Fibroblast of lung (primary cell): ENCODE measurements at regions not wholly inside any gene's neighbourhood (a gene's known extent, or its start where the extent isn't known, plus 50 kb on each side); places are given as distances from the start of the nearest gene placed in this dataset.

Experiments used
- EZH2 ChIP-seq: IDR thresholded peaks from 2 replicates; pipeline ENCODE4 v1.5.1; 2012; ENCODE audit warnings: low read length, control low read depth, mild to moderate bottlenecking; ENCODE audit errors: missing control alignments
- TF ChIP-seq, protein P1 (sequence below), 2 donors: IDR thresholded peaks in 1 of 2; conservative IDR thresholded peaks in 1 of 2; 1 replicate in 1 of 2; 2 replicates in 1 of 2; pipeline ENCODE4 v1.5.1; 2011 to 2012; ENCODE audit warnings: low read length in 2 of 2, control low read depth in 1 of 2, inconsistent platforms in 1 of 2, low read depth in 1 of 2, mild to moderate bottlenecking in 1 of 2

DNA sequence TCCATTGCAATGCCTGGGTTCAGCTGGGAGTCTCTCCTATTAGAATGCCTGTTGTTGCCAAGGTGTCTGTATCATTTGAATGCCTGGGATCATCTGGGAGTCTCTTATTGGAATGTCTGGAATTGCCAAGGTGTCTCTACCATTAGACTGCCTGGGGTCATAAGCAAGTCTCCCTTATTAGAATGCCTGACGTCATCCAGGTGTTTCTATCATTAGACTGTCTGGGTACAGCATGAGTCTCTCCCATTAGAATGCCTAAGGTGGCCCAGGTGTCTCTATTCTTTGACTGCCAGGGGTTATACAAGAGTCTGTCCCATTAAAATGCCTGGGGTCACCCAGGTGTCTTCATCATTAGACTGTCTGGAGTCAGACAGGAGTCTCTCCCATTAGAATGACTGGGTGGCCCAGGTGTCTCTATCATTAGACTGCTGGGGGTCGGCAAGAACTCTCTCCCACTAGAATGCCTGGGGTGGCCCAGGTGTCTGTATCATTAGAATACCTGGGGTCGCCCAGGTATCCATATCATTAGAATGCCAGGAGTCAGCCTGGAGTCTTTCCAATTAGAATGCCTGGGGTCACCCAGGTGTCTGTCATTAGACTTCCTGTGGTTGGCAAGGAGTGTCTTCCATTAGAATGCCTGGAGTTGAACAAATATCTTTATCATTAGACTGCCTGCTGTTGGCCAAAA, 2274.0 kb downstream of the TP53TG3F start:
- TF ChIP-seq, protein P1, sequence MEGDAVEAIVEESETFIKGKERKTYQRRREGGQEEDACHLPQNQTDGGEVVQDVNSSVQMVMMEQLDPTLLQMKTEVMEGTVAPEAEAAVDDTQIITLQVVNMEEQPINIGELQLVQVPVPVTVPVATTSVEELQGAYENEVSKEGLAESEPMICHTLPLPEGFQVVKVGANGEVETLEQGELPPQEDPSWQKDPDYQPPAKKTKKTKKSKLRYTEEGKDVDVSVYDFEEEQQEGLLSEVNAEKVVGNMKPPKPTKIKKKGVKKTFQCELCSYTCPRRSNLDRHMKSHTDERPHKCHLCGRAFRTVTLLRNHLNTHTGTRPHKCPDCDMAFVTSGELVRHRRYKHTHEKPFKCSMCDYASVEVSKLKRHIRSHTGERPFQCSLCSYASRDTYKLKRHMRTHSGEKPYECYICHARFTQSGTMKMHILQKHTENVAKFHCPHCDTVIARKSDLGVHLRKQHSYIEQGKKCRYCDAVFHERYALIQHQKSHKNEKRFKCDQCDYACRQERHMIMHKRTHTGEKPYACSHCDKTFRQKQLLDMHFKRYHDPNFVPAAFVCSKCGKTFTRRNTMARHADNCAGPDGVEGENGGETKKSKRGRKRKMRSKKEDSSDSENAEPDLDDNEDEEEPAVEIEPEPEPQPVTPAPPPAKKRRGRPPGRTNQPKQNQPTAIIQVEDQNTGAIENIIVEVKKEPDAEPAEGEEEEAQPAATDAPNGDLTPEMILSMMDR (conservative IDR thresholded peaks at IDR 0.05 in 1 of 2, IDR thresholded peaks at IDR 0.05 in 1 of 2; ENCODE audit: low read depth in 1 of 2, low read length in 2 of 2): no peak
- TF ChIP-seq EZH2: no peak
